Activated gamma-delta T cell (primary cell): ENCODE measurements at regions not wholly inside any gene's neighbourhood (a gene's known extent, or its start where the extent isn't known, plus 50 kb on each side); places are given as distances from the start of the nearest gene placed in this dataset.
"Not testable (repeated sequence)": the region's sequence is repeated elsewhere in the genome, so short reads cannot be mapped to it uniquely, and the experiment has no call there.

Experiments
- DNase-seq: peaks from one replicate; lab custom pipeline; 2025; lab: John Stamatoyannopoulos, UW

DNA sequence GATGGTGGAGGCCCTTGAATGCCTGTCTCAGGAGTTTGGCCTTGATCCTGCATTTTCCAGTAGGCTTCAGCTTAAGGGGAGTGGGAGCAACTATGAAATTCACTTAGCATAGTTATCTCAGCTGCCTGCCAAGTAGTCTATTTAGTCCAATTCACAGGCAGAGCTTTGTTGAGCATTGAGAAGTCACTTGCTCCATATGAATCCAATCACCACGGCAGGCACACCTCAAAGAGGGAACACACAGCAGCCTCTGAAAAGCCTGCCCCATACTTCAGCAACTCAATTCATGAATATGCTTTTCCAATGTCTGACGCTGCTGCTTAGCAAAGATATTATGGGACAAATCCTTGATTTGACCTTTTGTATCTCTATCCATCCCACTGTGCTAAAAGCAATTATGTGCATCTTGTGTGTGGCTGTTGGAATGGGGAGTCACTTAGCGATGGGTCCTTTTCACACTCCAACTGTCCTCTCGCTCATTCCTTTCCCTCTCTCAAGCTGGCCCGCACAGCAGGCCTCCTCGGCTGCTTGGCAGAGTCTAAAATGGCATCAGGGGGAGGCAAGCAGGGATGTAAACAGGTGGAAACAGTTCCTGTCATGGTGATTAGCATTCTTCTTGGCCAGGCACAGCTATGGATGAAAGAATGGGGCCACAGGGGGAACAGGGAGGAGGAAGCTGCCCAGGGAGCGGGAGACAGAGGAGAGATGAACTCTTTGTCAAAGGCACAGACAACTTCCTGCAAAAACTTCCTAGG, 56.0 kb upstream of the LRPPRC start:
- DNase-seq, result no peak

GRCh38 chr2:44052584-44052983, 56.8 kb upstream of the LRPPRC start:
- DNase-seq, result no peak

DNA sequence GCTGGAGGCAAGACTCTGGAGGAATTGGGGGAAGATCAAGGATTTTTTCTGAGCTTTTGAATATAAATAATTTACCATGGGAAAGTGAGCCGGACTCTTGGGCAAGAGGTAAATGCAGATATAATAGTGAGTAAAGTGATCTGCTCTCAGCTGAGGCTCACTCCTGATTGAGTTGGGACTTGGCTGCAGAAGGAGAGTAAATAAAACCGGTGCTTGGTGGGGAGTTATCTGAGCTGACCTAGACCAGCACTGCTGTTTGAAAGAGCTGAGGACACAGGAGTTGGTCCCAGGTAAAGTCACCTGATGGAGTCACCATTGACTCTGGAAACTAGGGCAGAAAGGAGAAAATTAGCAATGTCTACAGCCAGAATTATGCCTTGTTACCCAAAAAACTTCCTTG, 57.3 kb upstream of the LRPPRC start:
- no peak for DNase-seq

DNA sequence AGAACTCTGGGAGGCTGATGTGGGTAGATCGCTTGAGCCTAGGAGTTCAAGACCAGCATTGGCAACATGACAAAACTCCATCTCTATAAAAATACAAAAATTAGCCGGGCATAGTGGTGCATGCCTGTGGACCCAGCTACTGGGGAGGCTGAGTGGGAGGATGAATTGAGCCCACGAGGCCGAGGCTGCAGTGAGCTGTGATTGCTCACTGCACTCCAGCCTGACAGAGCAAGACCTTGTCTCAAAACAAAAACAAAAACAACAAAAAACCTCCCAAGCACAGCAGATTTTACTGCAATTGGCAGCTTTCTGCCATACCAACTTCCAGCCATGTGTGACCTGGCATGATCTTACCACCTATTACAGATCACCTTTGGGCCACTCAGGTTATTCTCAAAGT, 57.7 kb upstream of the LRPPRC start:
- no peak for DNase-seq

DNA sequence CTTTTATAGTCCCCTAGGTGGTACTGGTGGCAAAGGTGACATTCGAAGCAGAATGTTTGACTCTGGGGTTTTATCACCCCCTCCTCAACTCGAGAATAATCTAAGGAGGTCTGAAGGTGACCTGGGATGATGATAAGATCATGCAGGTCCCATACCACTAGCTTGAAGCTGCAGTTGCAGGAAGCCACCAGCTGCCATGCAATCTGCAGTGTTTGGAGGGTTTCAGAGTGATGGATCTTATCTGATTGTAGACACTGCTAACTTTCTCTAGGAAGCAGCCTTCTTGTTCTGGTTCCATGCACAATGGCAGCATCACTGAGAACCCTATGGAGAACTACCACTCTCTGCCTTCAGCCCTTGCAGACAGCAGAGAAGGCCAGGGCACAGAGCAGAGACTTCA, 59.4 kb upstream of the LRPPRC start:
- DNase-seq, result no peak

DNA sequence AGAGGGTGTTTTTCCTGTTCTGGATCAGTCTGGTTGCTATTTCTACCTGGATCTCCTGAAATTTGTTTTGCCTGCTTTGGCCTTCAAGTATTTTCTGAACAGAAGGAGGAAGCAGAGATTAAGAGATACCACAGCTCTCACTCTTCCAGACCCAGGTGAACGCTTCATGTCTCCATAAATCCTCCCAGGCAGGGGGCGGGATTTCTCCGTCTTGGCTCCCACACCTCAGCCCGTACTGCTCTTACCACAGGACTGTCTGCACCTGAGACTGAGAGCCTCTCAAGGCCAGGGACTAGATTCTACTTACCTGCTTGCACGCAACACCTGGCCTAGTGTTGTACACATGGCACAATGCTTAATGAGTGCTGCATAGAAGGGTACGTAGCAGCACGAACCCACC, 59.9 kb upstream of the LRPPRC start:
- DNase-seq, result no peak

DNA sequence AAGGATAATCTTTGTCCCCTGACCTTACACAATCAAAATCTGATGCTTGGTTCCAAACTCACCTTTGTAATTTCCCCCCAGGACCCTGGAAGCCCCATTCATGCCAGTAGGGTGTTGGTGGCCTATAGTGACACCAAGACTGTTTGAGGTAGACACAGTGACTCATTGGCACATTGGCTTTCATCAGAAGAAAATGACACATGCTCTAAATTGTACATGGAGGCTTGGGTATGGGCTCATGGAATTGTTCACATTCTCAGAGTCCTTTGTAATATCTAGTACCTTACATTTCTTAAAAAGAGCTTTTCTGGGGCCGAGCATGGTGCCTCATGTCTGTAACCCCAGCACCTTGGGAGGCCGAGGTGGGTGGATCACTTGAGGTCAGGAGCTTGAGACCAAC, 61.2 kb upstream of the LRPPRC start:
- DNase-seq, result no peak

- DNase-seq, result not testable (repeated sequence)
Measured at GRCh38 chr2:44060286-44060685, 64.5 kb upstream of the LRPPRC start.

DNA sequence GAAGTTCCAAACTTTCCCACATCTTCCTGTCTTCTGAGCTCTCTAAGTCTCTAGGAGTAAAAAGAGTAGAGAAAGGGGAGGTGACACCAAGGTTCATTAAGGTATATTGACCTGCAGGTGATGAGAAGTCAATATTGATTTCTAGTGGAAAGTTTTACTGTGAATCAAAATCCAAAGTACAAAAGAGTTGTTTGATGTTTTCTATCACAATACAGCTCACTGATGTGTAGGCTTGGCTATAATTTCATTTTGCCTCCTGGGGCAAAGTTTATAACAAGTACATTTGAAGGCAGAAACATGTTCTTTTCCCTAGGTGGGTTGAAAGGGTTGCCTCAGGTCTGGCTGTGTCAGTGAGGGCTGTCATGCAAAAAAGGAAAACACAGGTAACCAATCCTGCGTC, 65.2 kb upstream of the LRPPRC start:
- no peak for DNase-seq

GRCh38 chr2:44061469-44061868, 65.7 kb upstream of the LRPPRC start:
- DNase-seq, result no peak

- DNase-seq, result no peak
Measured at GRCh38 chr2:44061876-44062275, 66.1 kb upstream of the LRPPRC start.

- DNase-seq, result no peak
Measured at GRCh38 chr2:44063033-44063432, 67.2 kb upstream of the LRPPRC start.

DNA sequence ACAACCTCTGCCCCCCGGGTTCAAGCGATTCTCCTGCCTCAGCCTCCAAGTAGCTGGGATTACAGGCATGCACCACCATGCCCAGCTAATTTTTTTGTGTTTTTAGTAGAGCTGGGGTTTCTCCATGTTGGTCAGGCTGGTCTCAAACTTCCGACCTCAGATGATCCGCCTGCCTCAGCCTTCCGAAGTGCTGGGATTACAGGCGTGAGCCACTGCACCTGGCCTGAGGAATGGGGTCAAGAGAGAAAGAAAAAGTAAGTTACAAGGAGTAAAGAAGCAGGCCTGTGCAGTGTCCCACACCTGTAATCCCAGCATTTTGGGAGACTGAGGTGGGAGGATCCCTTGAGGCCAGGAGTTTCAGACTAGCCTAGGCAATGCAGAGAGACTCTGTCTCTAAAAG, 68.5 kb upstream of the LRPPRC start:
- not testable (repeated sequence) for DNase-seq

DNA sequence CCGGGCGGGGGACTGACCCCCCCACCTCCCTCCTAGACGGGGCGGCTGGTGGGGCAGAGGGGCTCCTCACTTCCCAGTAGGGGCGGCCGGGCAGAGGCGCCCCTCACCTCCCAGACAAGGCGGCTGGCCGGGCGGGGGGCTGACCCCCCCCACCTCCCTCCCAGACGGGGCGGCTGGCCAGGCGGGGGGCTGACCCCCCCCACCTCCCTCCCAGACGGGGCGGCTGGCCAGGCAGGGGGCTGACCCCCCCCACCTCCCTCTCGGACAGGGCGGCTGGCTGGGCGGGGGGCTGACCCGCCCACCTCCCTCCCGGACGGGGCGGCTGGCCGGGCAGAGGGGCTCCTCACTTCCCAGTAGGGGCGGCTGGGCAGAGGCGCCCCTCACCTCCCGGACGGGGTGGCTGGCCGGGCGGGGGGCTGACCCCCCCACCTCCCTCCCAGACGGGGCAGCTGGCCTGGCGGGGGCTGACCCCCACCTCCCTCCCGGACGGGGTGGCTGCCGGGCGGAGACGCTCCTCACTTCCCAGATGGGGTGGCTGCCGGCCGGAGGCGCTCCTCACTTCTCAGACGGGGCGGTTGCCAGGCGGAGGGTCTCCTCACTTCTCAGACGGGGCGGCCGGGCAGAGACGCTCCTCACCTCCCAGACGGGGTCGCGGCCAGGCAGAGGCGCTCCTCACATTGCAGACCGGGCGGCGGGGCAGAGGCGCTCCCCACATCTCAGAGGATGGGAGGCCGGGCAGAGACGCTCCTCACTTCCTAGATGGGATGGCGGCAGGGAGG, 71.4 kb upstream of the LRPPRC start:
- not testable (repeated sequence) for DNase-seq

- not testable (repeated sequence) for DNase-seq
Measured at GRCh38 chr2:44067791-44068181, 72.0 kb upstream of the LRPPRC start.

DNA sequence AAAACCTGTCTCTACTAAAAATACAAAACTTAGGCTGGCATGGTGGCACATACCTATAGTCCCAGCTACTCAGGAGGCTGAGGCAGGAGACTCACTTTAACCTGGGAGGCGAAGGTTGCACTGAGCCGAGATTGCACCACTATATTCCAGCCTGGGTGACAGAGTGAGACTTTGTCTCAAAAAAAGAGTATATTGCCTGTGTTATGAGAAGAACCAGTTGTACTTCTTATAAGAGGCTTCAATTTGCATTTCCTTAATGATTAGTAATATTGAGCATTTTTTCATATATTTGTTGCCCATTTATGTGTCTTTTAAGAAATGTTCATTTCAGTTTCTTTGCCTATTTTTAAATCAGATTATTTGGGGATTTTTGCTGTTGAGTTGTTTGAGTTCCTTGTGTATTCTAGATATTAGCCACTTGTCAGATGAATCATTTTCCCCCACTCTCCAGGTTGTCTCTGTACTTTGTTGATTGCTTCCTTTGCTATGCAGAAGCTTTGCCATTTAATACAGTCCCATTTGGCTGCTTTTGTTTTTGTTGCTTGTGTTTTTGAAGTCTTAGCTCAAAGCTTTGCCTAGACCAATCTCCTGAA, 75.8 kb upstream of the LRPPRC start:
- no peak for DNase-seq

- not testable (repeated sequence) for DNase-seq
Measured at GRCh38 chr2:44073667-44074066, 77.9 kb upstream of the LRPPRC start.

DNA sequence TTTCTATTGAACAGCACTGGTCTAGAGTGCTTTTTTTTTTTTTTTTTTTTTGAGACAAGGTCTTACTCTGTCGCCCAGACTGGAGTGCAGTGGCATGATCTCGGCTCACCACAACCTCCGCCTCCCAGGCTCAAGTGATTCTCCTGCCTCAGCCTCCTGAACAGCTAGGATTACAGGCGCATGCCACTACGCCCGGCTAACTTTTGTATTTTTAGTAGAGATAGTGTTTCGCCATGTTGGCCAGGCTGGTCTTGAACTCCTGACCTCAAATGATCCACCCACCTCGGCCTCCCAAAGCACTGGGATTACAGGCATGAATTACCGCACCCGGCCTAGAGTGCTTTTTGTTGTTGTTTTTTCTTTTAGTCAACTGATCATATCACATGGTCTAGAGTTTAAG, 79.0 kb upstream of the LRPPRC start:
- DNase-seq, result not testable (repeated sequence)

DNA sequence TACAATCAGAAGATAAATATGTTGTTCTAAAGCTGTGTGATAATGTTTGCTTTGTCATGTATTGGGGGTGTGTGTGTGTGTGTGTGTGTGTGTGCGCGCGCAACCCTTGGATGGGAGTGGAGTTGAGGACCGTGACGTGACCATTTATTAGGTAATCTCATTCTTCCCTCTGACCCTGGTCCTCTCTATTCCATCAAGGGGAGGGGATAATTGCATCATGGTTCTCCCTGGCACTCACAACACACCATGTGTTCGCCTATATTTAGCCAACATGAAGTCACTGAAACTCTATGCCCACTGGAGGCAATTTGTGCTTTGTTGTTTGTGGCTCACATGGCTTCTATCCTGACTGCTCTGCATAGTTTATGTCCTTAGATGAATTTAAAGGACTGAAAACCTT, 79.8 kb upstream of the LRPPRC start:
- no peak for DNase-seq

GRCh38 chr2:44077942-44078511, 82.2 kb upstream of the LRPPRC start:
- DNase-seq, result no peak

- no peak for DNase-seq
Measured at GRCh38 chr2:44079686-44080085, 83.9 kb upstream of the LRPPRC start.

- no peak for DNase-seq
Measured at GRCh38 chr2:44083054-44083453, 85.6 kb upstream of the PPM1B start.

DNA sequence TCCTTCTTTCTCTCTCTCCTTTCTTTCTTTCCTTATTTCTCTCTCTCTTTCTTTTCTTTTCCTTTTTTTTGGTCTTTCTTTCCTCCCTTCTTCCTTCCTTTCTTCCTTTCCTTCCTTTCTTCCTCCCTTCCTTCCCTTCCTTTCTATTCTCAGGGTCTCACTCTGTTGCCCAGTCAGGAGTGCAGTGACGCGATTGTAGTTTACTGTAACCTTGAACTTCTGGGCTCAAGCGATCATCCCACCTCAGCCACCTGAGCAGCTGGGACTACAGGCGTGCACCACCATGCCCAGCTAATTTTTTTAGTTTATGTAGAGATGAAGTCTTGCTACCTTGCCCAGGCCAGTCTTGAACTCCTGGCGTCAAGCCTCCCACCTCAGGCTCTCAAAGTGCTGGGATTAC, 83.8 kb upstream of the PPM1B start:
- DNase-seq, result no peak
